Hepatocyte (in vitro differentiated cells): ENCODE measurements at regions not wholly inside any gene's neighbourhood (a gene's known extent, or its start where the extent isn't known, plus 50 kb on each side); places are given as distances from the start of the nearest gene placed in this dataset.

Experiments
- EZH2phosphoT487 ChIP-seq: fragments of 200-600 bp; sonication (generic); IDR thresholded peaks from one replicate; pipeline ENCODE4 v1.6.1; 2018; ENCODE audit warnings: antibody characterized with exemption, mild to moderate bottlenecking, low read depth, moderate library complexity; ENCODE audit not compliant: unreplicated experiment, severe bottlenecking
- TF ChIP-seq, protein P1 (sequence below): fragments of 200-600 bp; sonication (generic); IDR thresholded peaks from 2 replicates; pipeline ENCODE4 v1.5.1; 2016; ENCODE audit warnings: antibody characterized with exemption, mild to moderate bottlenecking; ENCODE audit not compliant: poor library complexity

GRCh38 chrX:113594123-113594841 lies 753.7 kb upstream of the AMOT start:
- TF ChIP-seq, protein P1, sequence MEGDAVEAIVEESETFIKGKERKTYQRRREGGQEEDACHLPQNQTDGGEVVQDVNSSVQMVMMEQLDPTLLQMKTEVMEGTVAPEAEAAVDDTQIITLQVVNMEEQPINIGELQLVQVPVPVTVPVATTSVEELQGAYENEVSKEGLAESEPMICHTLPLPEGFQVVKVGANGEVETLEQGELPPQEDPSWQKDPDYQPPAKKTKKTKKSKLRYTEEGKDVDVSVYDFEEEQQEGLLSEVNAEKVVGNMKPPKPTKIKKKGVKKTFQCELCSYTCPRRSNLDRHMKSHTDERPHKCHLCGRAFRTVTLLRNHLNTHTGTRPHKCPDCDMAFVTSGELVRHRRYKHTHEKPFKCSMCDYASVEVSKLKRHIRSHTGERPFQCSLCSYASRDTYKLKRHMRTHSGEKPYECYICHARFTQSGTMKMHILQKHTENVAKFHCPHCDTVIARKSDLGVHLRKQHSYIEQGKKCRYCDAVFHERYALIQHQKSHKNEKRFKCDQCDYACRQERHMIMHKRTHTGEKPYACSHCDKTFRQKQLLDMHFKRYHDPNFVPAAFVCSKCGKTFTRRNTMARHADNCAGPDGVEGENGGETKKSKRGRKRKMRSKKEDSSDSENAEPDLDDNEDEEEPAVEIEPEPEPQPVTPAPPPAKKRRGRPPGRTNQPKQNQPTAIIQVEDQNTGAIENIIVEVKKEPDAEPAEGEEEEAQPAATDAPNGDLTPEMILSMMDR, result no peak
- TF ChIP-seq EZH2phosphoT487, result no peak
